ENCODE measurements at regions not wholly inside any gene's neighbourhood (a gene's known extent, or its start where the extent isn't known, plus 50 kb on each side); places are given as distances from the start of the nearest gene placed in this dataset.

- no peak for DNase-seq (ENCODE audit: low read depth)
Observed at GRCh38 chr6:105850261-105851112, 235.6 kb upstream of the PRDM1 start.

DNA sequence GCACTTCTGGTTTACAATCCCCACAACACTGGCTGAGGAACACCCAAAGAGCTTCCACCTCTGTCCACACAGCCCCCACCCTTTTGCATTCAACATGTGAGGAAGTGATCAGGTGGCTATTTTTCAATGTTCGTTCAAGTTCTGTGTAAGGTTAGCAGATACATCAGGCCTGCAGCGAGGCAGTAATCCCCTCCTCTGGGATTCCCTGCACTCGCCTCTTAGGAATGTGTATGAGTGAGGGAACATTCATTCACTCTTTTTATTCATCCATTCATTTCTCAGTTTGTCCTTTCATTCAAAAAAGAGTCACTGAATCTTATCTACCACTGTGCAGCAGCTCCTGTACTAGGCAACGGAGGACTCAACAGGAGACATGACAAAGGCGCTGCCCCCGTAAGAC is 236.4 kb upstream of the PRDM1 start:
- DNase-seq (ENCODE audit: low read depth), result no peak

GRCh38 chr6:105847433-105847832 is 238.7 kb upstream of the PRDM1 start:
- DNase-seq (ENCODE audit: low read depth), result no peak

DNA sequence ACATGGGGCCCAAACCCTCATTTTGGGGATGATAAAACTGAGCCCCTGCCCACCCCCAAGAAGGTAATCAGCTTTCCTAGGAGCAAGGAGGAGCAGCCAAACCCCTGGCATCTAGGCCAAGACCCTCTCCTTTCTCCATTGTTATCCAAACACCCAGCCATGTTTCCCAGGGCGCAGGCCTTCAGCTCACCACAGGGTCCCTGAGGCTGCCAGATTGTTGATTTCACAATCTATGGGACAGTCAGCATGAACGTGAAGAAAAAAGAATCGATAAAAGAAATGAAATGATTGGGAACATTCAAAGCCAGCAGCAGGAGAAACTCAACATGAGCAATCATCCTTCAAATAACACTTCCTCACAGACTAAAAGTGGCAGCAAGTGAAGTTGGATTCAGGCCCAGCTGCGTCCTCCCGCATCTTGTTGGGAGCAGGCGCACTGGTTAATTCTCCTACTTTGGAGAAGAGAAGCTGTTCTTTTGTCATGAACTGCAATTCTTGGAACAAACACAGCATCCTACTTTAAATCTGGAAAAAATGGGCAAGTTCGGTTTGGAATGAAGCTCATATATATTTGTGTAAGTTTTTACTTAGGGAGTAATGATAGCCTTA is 241.8 kb upstream of the PRDM1 start:
- no peak for DNase-seq (ENCODE audit: low read depth)

DNA sequence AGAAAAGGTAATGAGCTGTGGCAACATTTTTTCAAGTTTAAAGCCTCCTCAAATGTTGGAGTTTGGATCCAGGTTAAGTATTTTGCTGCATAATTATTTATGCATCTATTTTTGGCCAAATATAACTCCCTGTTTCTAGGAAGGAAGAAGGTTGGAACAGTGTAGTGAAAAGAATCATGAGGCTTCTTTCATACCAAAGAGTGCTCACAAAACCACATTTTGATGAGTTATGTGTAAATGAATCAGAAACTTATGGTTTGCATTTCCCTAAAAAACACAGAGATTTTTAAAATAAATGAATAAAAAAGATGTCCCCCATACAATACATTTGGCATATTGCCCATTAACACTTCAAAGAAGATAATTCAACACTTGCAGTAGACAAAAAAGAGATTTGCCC is 246.9 kb upstream of the PRDM1 start:
- no peak for DNase-seq (ENCODE audit: low read depth)

DNA sequence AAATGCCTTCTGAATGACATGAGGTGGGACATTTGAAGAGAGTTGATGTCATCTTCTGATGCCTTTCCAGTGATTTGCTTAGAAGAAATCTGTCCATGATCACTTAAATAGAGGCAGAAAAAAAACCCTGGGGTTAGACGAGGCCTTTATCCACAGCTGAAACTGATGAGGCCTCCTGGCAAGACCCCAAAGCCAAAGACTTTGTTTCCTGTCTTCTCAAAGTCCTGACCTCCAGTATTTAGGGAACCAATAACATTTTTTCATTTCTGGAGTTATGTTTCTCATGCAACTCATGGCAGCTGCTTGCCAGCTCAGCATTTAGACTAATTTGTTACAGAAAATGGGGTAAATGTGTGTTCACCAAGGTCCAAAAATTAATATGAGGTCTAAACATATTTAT is 248.0 kb upstream of the PRDM1 start:
- no peak for DNase-seq (ENCODE audit: low read depth)

DNA sequence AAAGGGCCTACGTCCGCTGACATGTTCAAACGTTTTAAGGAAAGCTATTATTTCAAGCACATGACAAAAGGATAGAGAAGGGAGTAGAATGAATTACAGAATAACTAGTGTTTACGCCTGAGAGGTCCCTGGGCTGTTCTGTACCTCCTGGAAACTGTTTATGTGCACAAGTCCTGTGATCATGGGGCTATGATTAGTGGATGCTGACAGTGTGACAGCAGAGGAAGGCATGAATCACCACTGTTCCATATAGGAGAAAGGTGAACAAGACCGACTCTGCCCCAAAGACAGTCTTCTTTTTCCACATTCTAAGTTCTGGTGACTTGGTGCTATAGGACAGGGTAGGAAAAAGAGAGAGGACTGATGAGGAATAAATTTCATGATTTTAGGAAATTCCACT is 249.2 kb upstream of the PRDM1 start:
- DNase-seq (ENCODE audit: low read depth), result no peak

DNA sequence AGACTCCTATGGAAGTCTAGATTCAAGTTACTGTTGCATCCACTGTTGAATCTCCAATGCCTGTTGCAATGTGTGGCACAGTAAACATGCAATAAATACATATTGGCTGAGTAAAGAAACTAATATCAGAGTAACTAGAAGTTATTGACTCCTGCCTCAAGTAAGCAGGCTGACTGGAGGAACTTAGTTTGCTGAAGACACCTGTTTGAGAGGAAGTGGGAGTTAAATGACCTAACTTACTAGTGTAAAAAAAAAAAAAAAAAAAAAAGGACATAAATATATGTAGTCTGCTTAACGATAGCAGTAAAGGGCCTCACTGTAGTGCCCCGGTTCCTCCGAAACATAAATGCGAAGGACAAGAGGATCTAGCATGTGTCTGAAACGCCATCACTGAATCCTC is 249.8 kb upstream of the PRDM1 start:
- no peak for DNase-seq (ENCODE audit: low read depth)

DNA sequence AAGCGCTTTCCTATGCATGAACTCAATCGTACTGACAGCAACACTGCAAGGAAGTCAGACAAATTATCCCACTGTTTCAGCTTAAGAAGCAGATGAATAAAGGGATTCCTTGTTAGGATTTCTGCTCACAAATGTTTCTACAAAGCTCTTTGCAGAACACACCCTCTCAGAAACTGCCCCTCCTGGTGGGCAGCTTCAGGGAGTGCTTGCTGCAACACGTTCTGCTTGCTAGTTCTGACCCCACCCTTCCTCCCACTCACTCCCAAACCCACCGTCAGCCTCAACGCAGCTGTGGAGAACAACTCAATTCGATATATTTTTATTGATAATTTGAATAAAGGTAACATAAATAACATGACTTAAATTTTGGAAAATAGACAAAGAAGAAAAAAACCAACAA is 250.8 kb upstream of the PRDM1 start:
- DNase-seq (ENCODE audit: low read depth), result no peak

DNA sequence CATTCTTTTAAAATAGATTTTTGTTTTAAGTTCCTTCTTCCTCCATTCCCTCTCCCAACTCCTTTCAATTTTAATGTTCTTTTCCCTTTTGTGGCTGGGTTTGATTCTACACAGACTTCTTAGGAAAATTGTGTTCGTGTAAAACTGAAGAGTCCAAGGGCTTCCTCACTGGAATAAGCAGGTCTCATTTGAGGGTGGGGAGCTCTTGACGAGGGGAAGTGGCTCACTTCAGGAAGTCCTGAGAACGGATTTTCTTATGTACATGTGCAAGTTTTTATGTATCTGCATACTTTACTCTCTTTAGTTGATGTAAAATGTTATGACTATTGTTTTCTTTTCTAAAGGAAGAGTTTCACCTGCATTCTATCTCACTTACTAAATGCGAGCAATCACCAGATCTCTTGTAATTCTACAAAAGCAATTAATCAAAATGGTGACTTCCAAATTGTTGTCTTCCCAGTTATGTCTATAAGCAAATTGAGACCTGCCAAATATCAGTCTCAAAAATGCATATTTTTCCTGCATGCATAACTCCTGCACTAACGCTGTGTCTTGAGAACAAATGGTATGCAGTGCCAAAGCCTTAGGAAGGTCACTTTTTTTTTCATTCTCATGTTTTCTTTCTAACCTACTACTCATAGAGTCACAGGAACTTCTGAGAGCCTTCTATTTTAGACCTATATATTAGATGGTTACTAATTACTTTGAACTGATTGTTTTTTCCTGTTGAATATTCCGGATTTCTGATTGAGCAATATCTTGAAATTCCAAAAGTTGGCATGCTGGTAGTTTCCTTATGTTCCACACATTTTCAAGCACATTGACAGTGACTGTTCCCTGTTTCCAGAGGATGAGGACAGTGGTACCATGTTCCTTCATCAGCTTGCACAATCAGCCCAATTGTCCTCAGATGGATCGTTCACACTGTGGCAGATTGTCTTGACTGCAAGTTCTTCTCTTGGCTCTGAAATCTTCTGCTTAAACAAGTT is 251.9 kb upstream of the PRDM1 start:
- DNase-seq (ENCODE audit: low read depth), result no peak

GRCh38 chr6:105832313-105832761 is 253.8 kb upstream of the PRDM1 start:
- no peak for DNase-seq (ENCODE audit: low read depth)

- DNase-seq (ENCODE audit: low read depth), result no peak
Observed at GRCh38 chr6:105831311-105832097, 254.6 kb upstream of the PRDM1 start.

DNA sequence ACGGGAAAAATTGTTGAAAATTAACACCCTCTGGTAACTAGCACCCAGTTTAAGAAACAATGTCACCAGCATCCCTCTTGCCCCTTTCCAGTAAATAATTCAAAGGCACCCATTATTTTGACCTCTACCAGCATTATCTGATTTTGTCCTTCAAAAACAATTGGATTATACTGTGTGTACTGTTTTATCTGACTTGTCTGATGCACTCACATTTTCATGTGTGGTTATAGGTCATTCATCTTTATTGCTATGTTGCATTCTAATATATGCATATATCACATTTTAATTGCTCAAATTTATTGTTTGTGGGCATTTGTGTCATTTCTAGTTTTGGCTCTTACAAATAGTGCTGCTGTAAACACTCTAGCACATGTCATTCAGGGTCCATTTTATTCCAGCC is 260.9 kb upstream of the PRDM1 start:
- no peak for DNase-seq (ENCODE audit: low read depth)

DNA sequence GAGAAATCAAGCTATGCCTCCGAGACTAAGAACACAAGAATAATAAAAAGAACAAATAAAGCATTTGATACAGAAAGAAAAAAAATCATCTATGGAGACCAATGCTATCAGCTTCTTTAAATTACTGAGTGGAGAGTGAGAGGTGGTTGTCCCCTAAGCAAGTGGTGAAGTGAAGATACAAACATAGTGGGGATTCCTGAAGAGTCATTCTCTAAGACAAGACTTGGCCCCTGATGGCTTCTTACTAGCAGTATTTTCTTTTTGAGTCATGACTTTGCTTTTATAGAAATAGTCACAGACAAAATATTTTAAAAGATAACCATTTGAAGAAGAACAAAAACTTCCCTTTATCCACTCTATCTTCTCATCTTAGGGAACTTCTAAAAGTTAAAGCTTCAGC is 261.4 kb upstream of the PRDM1 start:
- no peak for DNase-seq (ENCODE audit: low read depth)

DNA sequence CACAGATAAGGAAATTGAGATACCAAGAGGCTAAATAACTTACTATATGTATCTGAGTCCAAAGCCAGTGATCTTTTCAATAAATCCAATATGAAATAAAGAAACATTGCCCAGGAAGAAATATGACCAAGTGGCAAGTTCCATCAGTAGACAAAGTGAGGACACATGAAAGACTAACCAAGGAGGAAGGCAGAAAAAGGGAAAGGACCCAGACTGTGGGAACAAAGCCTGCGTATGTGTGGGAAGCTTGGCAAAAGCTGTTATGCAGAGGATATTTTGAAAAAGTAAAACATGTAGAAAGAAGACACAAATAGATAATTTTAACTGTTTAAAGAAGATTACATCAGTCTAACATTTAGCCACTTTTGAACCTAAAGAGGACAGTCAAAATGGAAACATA is 264.4 kb upstream of the PRDM1 start:
- DNase-seq (ENCODE audit: low read depth), result no peak

DNA sequence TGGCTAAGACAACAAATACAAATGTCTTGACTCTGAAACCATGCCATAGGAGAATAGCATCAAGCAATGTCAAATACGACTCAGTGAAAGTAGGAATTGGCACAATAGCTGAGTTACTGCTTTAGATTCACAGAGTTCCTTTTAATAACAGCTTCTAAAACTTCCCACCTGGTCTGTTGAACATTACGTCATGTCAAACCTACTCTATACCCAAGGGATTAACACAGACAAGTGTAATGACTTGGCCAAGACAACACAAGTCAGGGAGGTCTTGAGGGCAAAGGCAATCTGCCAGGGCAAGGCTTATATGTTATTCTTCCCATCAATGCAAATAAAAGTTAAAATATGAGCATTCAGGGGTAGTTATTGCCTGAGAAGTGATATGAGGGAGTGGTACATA is 265.1 kb upstream of the PRDM1 start:
- no peak for DNase-seq (ENCODE audit: low read depth)

- no peak for DNase-seq (ENCODE audit: low read depth)
Observed at GRCh38 chr6:105819745-105820144, 266.4 kb upstream of the PRDM1 start.

DNA sequence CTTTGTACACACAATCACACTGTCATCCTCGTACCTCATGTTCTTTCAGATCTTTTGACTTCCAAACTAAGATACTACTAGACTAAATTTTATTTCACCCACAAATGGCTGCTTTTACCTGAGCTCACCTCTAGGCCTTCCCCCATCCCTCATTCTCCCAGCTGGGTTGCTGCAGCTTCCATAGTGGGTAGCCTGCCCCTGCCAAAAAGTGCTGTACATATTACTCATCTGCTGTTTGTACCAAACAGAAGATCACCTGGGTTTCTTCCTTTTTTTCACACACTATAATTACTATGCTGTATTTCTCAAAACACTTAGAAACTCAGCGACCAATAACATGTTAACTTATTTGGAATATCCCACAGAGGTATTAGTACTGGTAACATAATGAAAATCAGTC is 267.6 kb upstream of the PRDM1 start:
- DNase-seq (ENCODE audit: low read depth), result no peak

DNA sequence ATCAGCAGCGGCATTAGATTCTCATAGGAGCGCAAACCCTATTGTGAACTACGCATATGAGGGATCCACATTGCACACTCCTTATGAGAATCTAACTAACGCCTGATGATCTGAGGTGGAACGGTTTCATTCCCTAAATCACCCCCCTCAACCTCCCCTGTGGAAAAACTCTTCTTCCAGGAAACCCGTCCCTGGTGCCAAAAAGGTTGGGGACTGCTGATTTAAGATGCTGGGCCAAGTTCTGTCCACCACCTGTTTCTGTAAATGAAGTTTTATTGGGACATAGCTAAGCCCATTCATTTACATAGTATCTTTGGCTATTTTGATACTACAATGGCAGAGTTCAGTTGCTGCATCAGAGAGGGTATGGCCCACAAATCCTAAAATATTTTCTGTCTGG is 268.2 kb upstream of the PRDM1 start:
- DNase-seq (ENCODE audit: low read depth), result no peak

GRCh38 chr6:105817370-105817769 is 268.8 kb upstream of the PRDM1 start:
- DNase-seq (ENCODE audit: low read depth), result no peak

DNA sequence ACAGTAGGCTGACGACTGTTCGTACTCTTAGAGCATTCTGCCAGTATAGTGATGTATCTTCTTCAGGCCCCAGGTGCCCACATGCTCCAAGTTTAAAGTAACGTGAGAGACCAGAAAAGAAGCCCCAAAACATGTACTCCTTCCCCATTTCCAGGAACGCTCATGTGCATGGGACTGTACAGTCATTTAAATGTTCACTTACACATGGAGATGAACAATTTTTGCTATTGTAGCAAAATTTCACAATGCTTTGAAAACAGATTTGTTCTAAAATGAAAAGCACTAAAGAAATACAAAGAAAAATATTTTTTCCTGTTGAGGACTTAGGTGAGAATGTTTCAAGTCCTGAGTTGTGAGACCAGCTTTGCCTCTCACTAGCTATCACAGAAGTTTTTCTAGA is 269.3 kb upstream of the PRDM1 start:
- no peak for DNase-seq (ENCODE audit: low read depth)
